GM23248 (cell line): ENCODE measurements at regions not wholly inside any gene's neighbourhood (a gene's known extent, or its start where the extent isn't known, plus 50 kb on each side); places are given as distances from the start of the nearest gene placed in this dataset.

Experiments
- DNase-seq: peaks from one replicate; pipeline ENCODE4 v3.0.0-alpha.2; 2015
- H2AFZ ChIP-seq: fragments of 200-600 bp; sonication (generic); 2 replicates; pipeline ENCODE4 v1.6.1; 2016; ENCODE audit warnings: antibody characterized with exemption
- H3F3A ChIP-seq: fragments of 200-600 bp; sonication (generic); 2 replicates; pipeline ENCODE4 v1.6.1; 2016; ENCODE audit warnings: mild to moderate bottlenecking, antibody characterized with exemption, mixed run types; ENCODE audit not compliant: insufficient read depth
- H3K27ac ChIP-seq: fragments of 200-600 bp; sonication (generic); 2 replicates; pipeline ENCODE4 v1.5.1; 2016; ENCODE audit warnings: mild to moderate bottlenecking
- H3K27me3 ChIP-seq: fragments of 200-600 bp; sonication (generic); replicated peaks from 2 replicates; pipeline ENCODE4 v1.6.1; 2016; ENCODE audit warnings: mild to moderate bottlenecking; ENCODE audit not compliant: insufficient read depth
- H3K36me3 ChIP-seq: fragments of 200-600 bp; sonication (generic); 2 replicates; pipeline ENCODE4 v1.6.1; 2016; ENCODE audit warnings: low read depth, mild to moderate bottlenecking
- H3K4me1 ChIP-seq: fragments of 200-600 bp; sonication (generic); 2 replicates; pipeline ENCODE4 v1.6.1; 2016; ENCODE audit warnings: mild to moderate bottlenecking; ENCODE audit not compliant: insufficient read depth
- H3K4me2 ChIP-seq: fragments of 200-600 bp; sonication (generic); one replicate; pipeline ENCODE4 v1.6.1; 2016; ENCODE audit warnings: mild to moderate bottlenecking; ENCODE audit not compliant: unreplicated experiment
- H3K4me3 ChIP-seq: fragments of 200-600 bp; sonication (generic); 2 replicates; pipeline ENCODE4 v1.5.1; 2016; ENCODE audit warnings: mild to moderate bottlenecking
- H3K79me2 ChIP-seq: fragments of 200-600 bp; sonication (generic); 2 replicates; pipeline ENCODE4 v1.6.1; 2016; ENCODE audit warnings: mild to moderate bottlenecking; ENCODE audit not compliant: insufficient read depth
- H3K9ac ChIP-seq: fragments of 200-600 bp; sonication (generic); 2 replicates; pipeline ENCODE4 v1.6.1; 2016; ENCODE audit warnings: mild to moderate bottlenecking
- H3K9me2 ChIP-seq: fragments of 200-600 bp; sonication (generic); 2 replicates; pipeline ENCODE4 v1.6.1; 2016; ENCODE audit warnings: mixed run types, mild to moderate bottlenecking, moderate library complexity; ENCODE audit not compliant: insufficient read depth
- H3K9me3 ChIP-seq: fragments of 200-600 bp; sonication (generic); one replicate; pipeline ENCODE4 v1.6.1; 2017; ENCODE audit warnings: low read depth
- H4K20me1 ChIP-seq: fragments of 200-600 bp; sonication (generic); 2 replicates; pipeline ENCODE4 v1.6.0; 2016; ENCODE audit not compliant: insufficient read depth
- EZH2 ChIP-seq: fragments of 200-600 bp; sonication (generic); IDR thresholded peaks from 2 replicates; pipeline ENCODE4 v1.6.1; 2018; ENCODE audit warnings: antibody characterized with exemption, mild to moderate bottlenecking; ENCODE audit not compliant: insufficient read depth, poor library complexity, severe bottlenecking
- EZH2phosphoT487 ChIP-seq: fragments of 200-600 bp; sonication (generic); IDR thresholded peaks from 2 replicates; pipeline ENCODE4 v1.6.1; 2018; ENCODE audit warnings: antibody characterized with exemption, moderate library complexity, mild to moderate bottlenecking, low read depth; ENCODE audit not compliant: insufficient read depth
- WGBS, 2 experiments: methylation state at CpG; one replicate each; pipeline ENCODE4 v1.1.6; 2015 to 2017; ENCODE audit warnings: low lambda C conversion rate in 2 of 2, low coverage in 1 of 2; ENCODE audit errors: missing lambda C conversion rate in 2 of 2; 5-methylcytosine and 5-hydroxymethylcytosine counted together
- in situ Hi-C: fragments of 300-500 bp; cut with MboI; formaldehyde crosslinking; loops from 2 replicates; pipeline ENCODE4 v1.15.0; 2020

- whole genome bisulfite sequencing, 2 experiments, result 43 to 50% methylated on average over 3 of the region's 3 CpGs
- TF ChIP-seq EZH2phosphoT487, result no peak
- no peak for TF ChIP-seq EZH2
- H3K9me2 ChIP-seq, result no peaks in the 10 kb centered on the region
- no peaks in the 10 kb centered on the region for H3F3A ChIP-seq
- H3K79me2 ChIP-seq, result no peaks in the 10 kb centered on the region
- H3K36me3 ChIP-seq, result no peaks in the 10 kb centered on the region
- in situ Hi-C loops, result loop anchor here (10.0 kb wide), 1 partner anchor 389 kb away; no protein-coding TSS in a partner anchor
- no peaks in the 10 kb centered on the region for H4K20me1 ChIP-seq
- no peaks in the 10 kb centered on the region for H3K27me3 ChIP-seq
- no peaks in the 10 kb centered on the region for H3K4me1 ChIP-seq
- DNase-seq, result no peak
- H3K27ac ChIP-seq, result no peak overlapping the region
- no peaks in the 10 kb centered on the region for H3K9me3 ChIP-seq
- no peak overlapping the region for H3K9ac ChIP-seq
- H2AFZ ChIP-seq, result no peak overlapping the region
- H3K4me3 ChIP-seq, result no peak overlapping the region
- no peak overlapping the region for H3K4me2 ChIP-seq
These were observed 83.1 kb upstream of the GAREM1 start for GRCh38 chr18:32553640-32554365.

GRCh38 chr18:32553174-32553573 lies 82.5 kb upstream of the GAREM1 start:
- Histone ChIP-seq H3K9me2 (no peaks in the 10 kb centered on the region), H3K9me3 (no peaks in the 10 kb centered on the region), H3K36me3 (no peaks in the 10 kb centered on the region), H3K27me3 (no peaks in the 10 kb centered on the region), H3K27ac (no peak overlapping the region), H3K79me2 (no peaks in the 10 kb centered on the region), H3K4me3 (no peak overlapping the region), H3F3A (no peaks in the 10 kb centered on the region), H3K4me1 (no peaks in the 10 kb centered on the region), H3K9ac (no peak overlapping the region), H4K20me1 (no peaks in the 10 kb centered on the region), H3K4me2 (no peak overlapping the region), H2AFZ (no peak overlapping the region)
- TF ChIP-seq EZH2, result no peak
- no peak for TF ChIP-seq EZH2phosphoT487
- DNase-seq, result no peak
- 52 to 56% methylated on average over 5 of the region's 5 CpGs for WGBS, 2 experiments
- in situ Hi-C loops, result loop anchor here (10.0 kb wide), 1 partner anchor 388 kb away; no protein-coding TSS in a partner anchor

- no peak overlapping the region for H3K27ac ChIP-seq
- H2AFZ ChIP-seq, result no peak overlapping the region
- no peaks in the 10 kb centered on the region for H3F3A ChIP-seq
- no peaks in the 10 kb centered on the region for H3K4me1 ChIP-seq
- DNase-seq, result peak; percentile 72
- H3K79me2 ChIP-seq, result no peaks in the 10 kb centered on the region
- no peak overlapping the region for H3K4me3 ChIP-seq
- in situ Hi-C loops, result loop anchor here (10.0 kb wide), 1 partner anchor 388 kb away; no protein-coding TSS in a partner anchor
- 11% methylated on average over 4 of the region's 4 CpGs for WGBS, 2 experiments
- H3K9me2 ChIP-seq, result no peaks in the 10 kb centered on the region
- H3K36me3 ChIP-seq, result no peaks in the 10 kb centered on the region
- TF ChIP-seq EZH2 (no peak), EZH2phosphoT487 (no peak)
- H3K9me3 ChIP-seq, result no peaks in the 10 kb centered on the region
- no peaks in the 10 kb centered on the region for H4K20me1 ChIP-seq
- no peak overlapping the region for H3K4me2 ChIP-seq
- no peaks in the 10 kb centered on the region for H3K27me3 ChIP-seq
- H3K9ac ChIP-seq, result no peak overlapping the region
These were observed 81.8 kb upstream of the GAREM1 start for GRCh38 chr18:32552421-32553030.

GRCh38 chr18:32550963-32551362 lies 80.3 kb upstream of the GAREM1 start:
- H3K9ac ChIP-seq, result no peak overlapping the region
- H3K36me3 ChIP-seq, result no peaks in the 10 kb centered on the region
- no peaks in the 10 kb centered on the region for H3K9me3 ChIP-seq
- no peaks in the 10 kb centered on the region for H3K4me1 ChIP-seq
- H4K20me1 ChIP-seq, result no peaks in the 10 kb centered on the region
- 38 to 40% methylated on average over 4 of the region's 4 CpGs for WGBS, 2 experiments
- H3K27ac ChIP-seq, result no peak overlapping the region
- no peaks in the 10 kb centered on the region for H3K9me2 ChIP-seq
- H2AFZ ChIP-seq, result no peak overlapping the region
- in situ Hi-C loops, result loop anchor here (10.0 kb wide), 1 partner anchor 386 kb away; no protein-coding TSS in a partner anchor
- H3K79me2 ChIP-seq, result no peaks in the 10 kb centered on the region
- no peaks in the 10 kb centered on the region for H3F3A ChIP-seq
- no peak for TF ChIP-seq EZH2
- TF ChIP-seq EZH2phosphoT487, result no peak
- no peaks in the 10 kb centered on the region; the same call in 1 of the 2 replicates for H3K27me3 ChIP-seq
- no peak for DNase-seq
- no peak overlapping the region for H3K4me2 ChIP-seq
- H3K4me3 ChIP-seq, result no peak overlapping the region
